ENCODE measurements at regions not wholly inside any gene's neighbourhood (a gene's known extent, or its start where the extent isn't known, plus 50 kb on each side); places are given as distances from the start of the nearest gene placed in this dataset.

- Histone ChIP-seq H3K36me3 (no peaks in the 10 kb centered on the region), H3K4me3 (no peak overlapping the region), H3K27me3 (ENCODE audit: low read depth) (no peaks in the 10 kb centered on the region), H3K4me1 (no peaks in the 10 kb centered on the region), H3K27ac (no peak overlapping the region), H3K9me3 (no peaks in the 10 kb centered on the region)
- DNase-seq (no peak), ATAC-seq (no peak)
- no peak for TF ChIP-seq CTCF (IDR thresholded peaks at IDR 0.05)
- intact Hi-C loops (cut with DNase I), result no loop called here
These were observed 116.7 kb upstream of the CHRM3 start for GRCh38 chr1:239269706-239270105.

GRCh38 chr1:239268941-239269340 lies 117.4 kb upstream of the CHRM3 start:
- DNase-seq, result no peak
- intact Hi-C loops (cut with DNase I), result no loop called here
- TF ChIP-seq CTCF (IDR thresholded peaks at IDR 0.05), result no peak

GRCh38 chr1:239268007-239268406 lies 118.4 kb upstream of the CHRM3 start:
- no peak overlapping the region for H3K27ac ChIP-seq
- H3K4me3 ChIP-seq, result no peak overlapping the region
- no peaks in the 10 kb centered on the region for H3K9me3 ChIP-seq
- H3K27me3 ChIP-seq (ENCODE audit: low read depth), result no peaks in the 10 kb centered on the region
- no peak for DNase-seq
- no peak for ATAC-seq
- no peaks in the 10 kb centered on the region for H3K36me3 ChIP-seq
- no peak for TF ChIP-seq CTCF (IDR thresholded peaks at IDR 0.05)
- H3K4me1 ChIP-seq, result no peaks in the 10 kb centered on the region
- intact Hi-C loops (cut with DNase I), result no loop called here

More at GRCh38 chr1:239268941-239269340, 117.4 kb upstream of the CHRM3 start:
- no peaks in the 10 kb centered on the region for H3K36me3 ChIP-seq
- ATAC-seq, result no peak
- no peaks in the 10 kb centered on the region for H3K9me3 ChIP-seq
- H3K4me3 ChIP-seq, result no peak overlapping the region
- no peaks in the 10 kb centered on the region for H3K27me3 ChIP-seq (ENCODE audit: low read depth)
- H3K27ac ChIP-seq, result no peak overlapping the region
- H3K4me1 ChIP-seq, result no peaks in the 10 kb centered on the region

GRCh38 chr1:239263801-239264200 lies 122.6 kb upstream of the CHRM3 start:
- no peak for ATAC-seq
- Histone ChIP-seq H3K27ac (no peak overlapping the region), H3K27me3 (ENCODE audit: low read depth) (no peaks in the 10 kb centered on the region), H3K4me3 (no peak overlapping the region), H3K4me1 (no peaks in the 10 kb centered on the region), H3K9me3 (no peaks in the 10 kb centered on the region), H3K36me3 (no peaks in the 10 kb centered on the region)
- intact Hi-C loops (cut with DNase I), result no loop called here
- no peak for TF ChIP-seq CTCF (IDR thresholded peaks at IDR 0.05)
- no peak for DNase-seq

GRCh38 chr1:239262538-239262937 lies 123.8 kb upstream of the CHRM3 start:
- no peak for TF ChIP-seq CTCF (IDR thresholded peaks at IDR 0.05)
- DNase-seq, result no peak
- H3K27ac ChIP-seq, result no peak overlapping the region
- intact Hi-C loops (cut with DNase I), result no loop called here
- H3K4me1 ChIP-seq, result no peaks in the 10 kb centered on the region
- no peaks in the 10 kb centered on the region for H3K27me3 ChIP-seq (ENCODE audit: low read depth)
- H3K36me3 ChIP-seq, result no peaks in the 10 kb centered on the region
- H3K9me3 ChIP-seq, result no peaks in the 10 kb centered on the region
- no peak for ATAC-seq
- H3K4me3 ChIP-seq, result no peak overlapping the region

GRCh38 chr1:239261521-239261920 lies 124.8 kb upstream of the CHRM3 start:
- no peak for ATAC-seq
- no peaks in the 10 kb centered on the region for H3K36me3 ChIP-seq
- intact Hi-C loops (cut with DNase I), result no loop called here

More at GRCh38 chr1:239261521-239261920, 124.8 kb upstream of the CHRM3 start:
- no peak for DNase-seq
- Histone ChIP-seq H3K27me3 (ENCODE audit: low read depth) (no peaks in the 10 kb centered on the region), H3K27ac (no peak overlapping the region), H3K9me3 (no peaks in the 10 kb centered on the region), H3K4me3 (no peak overlapping the region), H3K4me1 (no peaks in the 10 kb centered on the region)
- TF ChIP-seq CTCF (IDR thresholded peaks at IDR 0.05), result no peak

Data from lower lobe of right lung (tissue), 2 donors.